Sigmoid colon (tissue), 4 donors: ENCODE measurements at regions not wholly inside any gene's neighbourhood (a gene's known extent, or its start where the extent isn't known, plus 50 kb on each side); places are given as distances from the start of the nearest gene placed in this dataset.

Experiments used
- CTCF ChIP-seq, 4 experiments: fragments of 450-650 bp in 3 of 4; fragments of 200-600 bp in 1 of 4; IDR thresholded peaks; one replicate each; pipeline ENCODE4 v1.5.1; 2016 to 2019; ENCODE audit warnings: antibody characterized with exemption in 4 of 4, mild to moderate bottlenecking in 3 of 4, moderate library complexity in 2 of 4
- EP300 ChIP-seq, 4 donors: sonication (generic); formaldehyde crosslinking; IDR thresholded peaks; one replicate each; pipeline ENCODE4 v1.6.1; 2017; ENCODE audit warnings: antibody characterized with exemption in 4 of 4
- POLR2AphosphoS5 ChIP-seq, 4 donors: sonication (generic); formaldehyde crosslinking; IDR thresholded peaks; one replicate each; pipeline ENCODE4 v1.6.1; 2017; ENCODE audit warnings: antibody characterized with exemption in 4 of 4

GRCh38 chr7:26480156-26480555, 188.5 kb downstream of the SNX10 start:
- TF ChIP-seq CTCF (IDR thresholded peaks at IDR 0.05) (no peak), POLR2AphosphoS5 (IDR thresholded peaks at IDR 0.05) (no peak), EP300 (IDR thresholded peaks at IDR 0.05) (no peak)
